Omental fat pad (tissue), 3 donors: ENCODE measurements at regions not wholly inside any gene's neighbourhood (a gene's known extent, or its start where the extent isn't known, plus 50 kb on each side); places are given as distances from the start of the nearest gene placed in this dataset.

ENCODE experiments used
- ATAC-seq: fragments of 150-250 bp; one replicate; pipeline ENCODE4 v1.9.1; 2016; ENCODE audit warnings: mild to moderate bottlenecking, moderate library complexity; ENCODE audit not compliant: low FRiP score
- DNase-seq: peaks from one replicate; pipeline ENCODE4 v3.0.0-alpha.2; 2019; ENCODE audit warnings: low spot score
- CTCF ChIP-seq, 3 donors: fragments of 450-650 bp; IDR thresholded peaks; one replicate each; pipeline ENCODE4 v1.5.1; 2016 to 2017; ENCODE audit warnings: antibody characterized with exemption in 3 of 3, mild to moderate bottlenecking in 3 of 3, moderate library complexity in 2 of 3

- no peak for ATAC-seq
- no peak for DNase-seq
- TF ChIP-seq CTCF (IDR thresholded peaks at IDR 0.05) = no peak
Measured at GRCh38 chr4:188279184-188279583, 139.9 kb downstream of the TRIML1 start.

- TF ChIP-seq CTCF (IDR thresholded peaks at IDR 0.05) = no peak
- ATAC-seq (no peak), DNase-seq (no peak)
Measured at GRCh38 chr4:188282471-188283232, 143.4 kb downstream of the TRIML1 start.

- no peak for TF ChIP-seq CTCF (IDR thresholded peaks at IDR 0.05)
- DNase-seq (no peak), ATAC-seq (no peak)
Measured at GRCh38 chr4:188287169-188287894, 148.1 kb downstream of the TRIML1 start.

- ATAC-seq (no peak), DNase-seq (no peak)
- no peak for TF ChIP-seq CTCF (IDR thresholded peaks at IDR 0.05)
Measured at GRCh38 chr4:188289531-188290125, 150.4 kb downstream of the TRIML1 start.

- ATAC-seq (no peak), DNase-seq (no peak)
- no peak for TF ChIP-seq CTCF (IDR thresholded peaks at IDR 0.05)
Measured at GRCh38 chr4:188295899-188296298, 156.7 kb downstream of the TRIML1 start.

- ATAC-seq (no peak), DNase-seq (no peak)
- TF ChIP-seq CTCF (IDR thresholded peaks at IDR 0.05) = no peak
Measured at GRCh38 chr4:188296331-188296730, 157.1 kb downstream of the TRIML1 start.
